Stimulated activated naive CD8-positive, alpha-beta T cell treated with anti-CD3 and anti-CD28 coated beads, Interleukin-15, amount 100 ng/mL, for 72 hours (primary cell): ENCODE measurements at regions not wholly inside any gene's neighbourhood (a gene's known extent, or its start where the extent isn't known, plus 50 kb on each side); places are given as distances from the start of the nearest gene placed in this dataset.

ENCODE experiments used
- ATAC-seq: fragments of 150-1000 bp; cut with Tn5 transposase; 2 replicates; pipeline ENCODE4 v1.10.0; 2021; ENCODE audit warnings: mild to moderate bottlenecking, moderate library complexity
- DNase-seq, 2 donors: peaks; one replicate each; pipeline ENCODE4 v3.0.0; 2021 to 2022
- H3K27ac Mint-ChIP-seq, 2 donors: one replicate each; pipeline ENCODE4 v1.8.0; 2022; ENCODE audit warnings: mild to moderate bottlenecking in 2 of 2, mixed read lengths in 2 of 2, moderate library complexity in 2 of 2
- H3K27me3 Mint-ChIP-seq: one replicate; pipeline ENCODE4 v1.8.0; 2022; ENCODE audit warnings: mixed read lengths
- H3K4me1 Mint-ChIP-seq: one replicate; pipeline ENCODE4 v1.8.0; 2022; ENCODE audit warnings: mild to moderate bottlenecking, mixed read lengths
- H3K4me3 Mint-ChIP-seq, 2 donors: one replicate each; pipeline ENCODE4 v1.8.0; 2022; ENCODE audit warnings: mild to moderate bottlenecking in 2 of 2, mixed read lengths in 2 of 2, moderate library complexity in 1 of 2
- H3K9me3 Mint-ChIP-seq, 2 donors: one replicate each; pipeline ENCODE4 v1.8.0; 2022; ENCODE audit warnings: mixed read lengths in 2 of 2

- no peak overlapping the region for H3K4me3 Mint-ChIP-seq
- peaks cover 16% of the 10 kb centered on the region for H3K27me3 Mint-ChIP-seq
- H3K9me3 Mint-ChIP-seq, result no peaks in the 10 kb centered on the region
- no peaks in the 10 kb centered on the region for H3K4me1 Mint-ChIP-seq
- H3K27ac Mint-ChIP-seq, result no peak overlapping the region
- DNase-seq (no peak), ATAC-seq (no peak)
Measured at GRCh38 chr2:176960736-176961520, 251.7 kb upstream of the HNRNPA3 start.

GRCh38 chr2:176961775-176962619 is 250.6 kb upstream of the HNRNPA3 start:
- H3K27me3 Mint-ChIP-seq, result peaks cover 20% of the 10 kb centered on the region
- H3K9me3 Mint-ChIP-seq, result no peaks in the 10 kb centered on the region
- DNase-seq (no peak), ATAC-seq (no peak)
- H3K4me1 Mint-ChIP-seq, result no peaks in the 10 kb centered on the region
- no peak overlapping the region for H3K4me3 Mint-ChIP-seq
- H3K27ac Mint-ChIP-seq, result no peak overlapping the region

- ATAC-seq (no peak), DNase-seq (no peak)
- no peaks in the 10 kb centered on the region for H3K9me3 Mint-ChIP-seq
- no peak overlapping the region for H3K27ac Mint-ChIP-seq
- H3K27me3 Mint-ChIP-seq, result peaks cover 23% of the 10 kb centered on the region
- no peaks in the 10 kb centered on the region for H3K4me1 Mint-ChIP-seq
- no peak overlapping the region for H3K4me3 Mint-ChIP-seq
Measured at GRCh38 chr2:176963568-176964287, 248.9 kb upstream of the HNRNPA3 start.

- Mint-ChIP-seq H3K27me3 (peaks cover 16% of the 10 kb centered on the region), H3K27ac (no peak overlapping the region), H3K4me3 (no peak overlapping the region), H3K4me1 (no peaks in the 10 kb centered on the region), H3K9me3 (no peaks in the 10 kb centered on the region)
- DNase-seq, result no peak
- no peak for ATAC-seq
Measured at GRCh38 chr2:176967911-176968450, 244.6 kb upstream of the HNRNPA3 start.

GRCh38 chr2:176969642-176970359 is 242.8 kb upstream of the HNRNPA3 start:
- H3K4me1 Mint-ChIP-seq, result no peaks in the 10 kb centered on the region
- no peak overlapping the region for H3K4me3 Mint-ChIP-seq
- H3K27me3 Mint-ChIP-seq, result peaks cover 7% of the 10 kb centered on the region
- ATAC-seq, result no peak
- H3K27ac Mint-ChIP-seq, result no peak overlapping the region
- H3K9me3 Mint-ChIP-seq, result no peaks in the 10 kb centered on the region
- DNase-seq, result no peak

GRCh38 chr2:176976736-176977685 is 235.6 kb upstream of the HNRNPA3 start:
- Mint-ChIP-seq H3K4me3 (no peak overlapping the region), H3K4me1 (no peaks in the 10 kb centered on the region), H3K27ac (no peak overlapping the region), H3K9me3 (no peaks in the 10 kb centered on the region), H3K27me3 (no peaks in the 10 kb centered on the region)
- no peak for DNase-seq
- ATAC-seq, result no peak

GRCh38 chr2:176978921-176979320 is 233.7 kb upstream of the HNRNPA3 start:
- ATAC-seq, result no peak
- no peak overlapping the region for H3K4me3 Mint-ChIP-seq
- no peak for DNase-seq
- H3K27ac Mint-ChIP-seq, result no peak overlapping the region
- no peaks in the 10 kb centered on the region for H3K9me3 Mint-ChIP-seq
- H3K4me1 Mint-ChIP-seq, result no peaks in the 10 kb centered on the region
- H3K27me3 Mint-ChIP-seq, result no peaks in the 10 kb centered on the region

GRCh38 chr2:176979981-176980710 is 232.4 kb upstream of the HNRNPA3 start:
- H3K9me3 Mint-ChIP-seq, result no peaks in the 10 kb centered on the region
- no peak for DNase-seq
- H3K27ac Mint-ChIP-seq, result no peak overlapping the region
- no peaks in the 10 kb centered on the region for H3K4me1 Mint-ChIP-seq
- no peak for ATAC-seq
- no peaks in the 10 kb centered on the region for H3K27me3 Mint-ChIP-seq
- no peak overlapping the region for H3K4me3 Mint-ChIP-seq

- no peak overlapping the region for H3K4me3 Mint-ChIP-seq
- no peaks in the 10 kb centered on the region for H3K9me3 Mint-ChIP-seq
- H3K27ac Mint-ChIP-seq, result no peak overlapping the region
- no peaks in the 10 kb centered on the region for H3K4me1 Mint-ChIP-seq
- no peaks in the 10 kb centered on the region for H3K27me3 Mint-ChIP-seq
- no peak for DNase-seq
- no peak for ATAC-seq
Measured at GRCh38 chr2:176984987-176985386, 227.6 kb upstream of the HNRNPA3 start.

GRCh38 chr2:176985871-176986270 is 226.7 kb upstream of the HNRNPA3 start:
- Mint-ChIP-seq H3K27ac (no peak overlapping the region), H3K27me3 (no peaks in the 10 kb centered on the region), H3K4me1 (no peaks in the 10 kb centered on the region), H3K4me3 (no peak overlapping the region), H3K9me3 (no peaks in the 10 kb centered on the region)
- DNase-seq, result no peak
- ATAC-seq, result no peak

- no peaks in the 10 kb centered on the region for H3K27me3 Mint-ChIP-seq
- H3K4me3 Mint-ChIP-seq, result no peak overlapping the region
- peak overlapping the region in 1 of 2 donors; percentile 1 for H3K27ac Mint-ChIP-seq
- ATAC-seq (no peak), DNase-seq (no peak)
- H3K4me1 Mint-ChIP-seq, result no peaks in the 10 kb centered on the region
- H3K9me3 Mint-ChIP-seq, result no peaks in the 10 kb centered on the region
Measured at GRCh38 chr2:176986487-176986886, 226.1 kb upstream of the HNRNPA3 start.

- Mint-ChIP-seq H3K4me3 (no peak overlapping the region), H3K27ac (no peak overlapping the region), H3K9me3 (peaks cover 0 to 4% of the 10 kb centered on the region in 2 donors), H3K4me1 (no peaks in the 10 kb centered on the region), H3K27me3 (no peaks in the 10 kb centered on the region)
- no peak for DNase-seq
- no peak for ATAC-seq
Measured at GRCh38 chr2:176991411-176991810, 221.2 kb upstream of the HNRNPA3 start.

GRCh38 chr2:176997074-176997791 is 215.4 kb upstream of the HNRNPA3 start:
- Mint-ChIP-seq H3K4me3 (peak overlapping the region in 1 of 2 donors; percentile 48), H3K27me3 (peaks cover 7% of the 10 kb centered on the region), H3K9me3 (peaks cover 7 to 8% of the 10 kb centered on the region in 2 donors), H3K4me1 (peaks cover 35% of the 10 kb centered on the region), H3K27ac (peak overlapping the region; percentile 2 to 91)
- ATAC-seq, result peak; percentile 86
- peak in 1 of 2 donors; percentile 40 for DNase-seq
